CD14-positive monocyte (primary cell): ENCODE measurements at regions not wholly inside any gene's neighbourhood (a gene's known extent, or its start where the extent isn't known, plus 50 kb on each side); places are given as distances from the start of the nearest gene placed in this dataset.
A peak's percentile ranks its signal among the peaks of the same experiment; 100 is the strongest.

Experiments used
- DNase-seq, 3 donors: peaks; one replicate each; pipeline ENCODE4 v3.0.0-alpha.2; 2011 to 2022
- H2AFZ ChIP-seq: 2 replicates; pipeline ENCODE4 v1.6.0; 2012; ENCODE audit warnings: mild to moderate bottlenecking, low read depth, low read length, inconsistent platforms; ENCODE audit not compliant: insufficient read depth, poor library complexity, severe bottlenecking
- H3K27ac ChIP-seq, 2 donors: 1 replicate in 1 of 2; 2 replicates in 1 of 2; pipeline ENCODE4 v1.5.1; 2012 to 2013; ENCODE audit warnings: low read length in 2 of 2, control low read depth in 1 of 2, inconsistent platforms in 1 of 2, low read depth in 1 of 2, mild to moderate bottlenecking in 1 of 2
- H3K27me3 ChIP-seq, 2 donors: one replicate each; pipeline versions ENCODE4 v1.6.0 to v1.6.1; 2011 to 2013; ENCODE audit warnings: low read length in 2 of 2; ENCODE audit not compliant: control insufficient read depth in 2 of 2, insufficient read depth in 2 of 2
- H3K36me3 ChIP-seq, 2 donors: replicated peaks in 1 of 2; 1 replicate in 1 of 2; 2 replicates in 1 of 2; pipeline versions ENCODE4 v1.5.1 to v1.6.1; 2012 to 2013; ENCODE audit warnings: low read length in 2 of 2, control low read depth in 1 of 2, inconsistent platforms in 1 of 2, mild to moderate bottlenecking in 1 of 2; ENCODE audit not compliant: insufficient read depth in 2 of 2, control insufficient read depth in 1 of 2
- H3K4me1 ChIP-seq, 2 donors: 1 replicate in 1 of 2; 2 replicates in 1 of 2; pipeline versions ENCODE4 v1.5.1 to v1.6.1; 2012 to 2013; ENCODE audit warnings: low read length in 2 of 2, control low read depth in 1 of 2, inconsistent platforms in 1 of 2, mild to moderate bottlenecking in 1 of 2, moderate library complexity in 1 of 2; ENCODE audit not compliant: insufficient read depth in 2 of 2, control insufficient read depth in 1 of 2
- H3K4me2 ChIP-seq: replicated peaks from 2 replicates; pipeline ENCODE3; 2012; ENCODE audit warnings: low read length, moderate library complexity, mild to moderate bottlenecking; ENCODE audit not compliant: poor library complexity, severe bottlenecking; ENCODE audit errors: extremely low read depth
- H3K4me3 ChIP-seq, 3 experiments: fragments of 200-600 bp in 1 of 3; sonication (generic) in 1 of 3; replicated peaks in 1 of 3; 1 replicate in 2 of 3; 2 replicates in 1 of 3; pipeline ENCODE4 v1.5.1; 2011 to 2013; ENCODE audit warnings: low read length in 3 of 3, mild to moderate bottlenecking in 3 of 3, control low read depth in 2 of 3, low read depth in 2 of 3, inconsistent platforms in 1 of 3, moderate library complexity in 1 of 3
- H3K79me2 ChIP-seq: 2 replicates; pipeline ENCODE4 v1.6.0; 2012; ENCODE audit warnings: mild to moderate bottlenecking, control low read depth, inconsistent platforms, low read length, moderate library complexity; ENCODE audit not compliant: insufficient read depth
- H3K9ac ChIP-seq: 2 replicates; pipeline ENCODE4 v1.6.0; 2017; ENCODE audit warnings: low read length, mild to moderate bottlenecking; ENCODE audit not compliant: insufficient read depth, poor library complexity, severe bottlenecking
- H3K9me3 ChIP-seq, 2 donors: replicated peaks in 1 of 2; 1 replicate in 1 of 2; 2 replicates in 1 of 2; pipeline versions ENCODE4 v1.5.1 to v1.6.1; 2012 to 2013; ENCODE audit warnings: low read length in 2 of 2, control low read depth in 1 of 2; ENCODE audit not compliant: control insufficient read depth in 1 of 2, insufficient read depth in 1 of 2
- H4K20me1 ChIP-seq: 2 replicates; pipeline ENCODE4 v1.6.0; 2012; ENCODE audit warnings: mild to moderate bottlenecking, low read length, control low read depth, moderate library complexity; ENCODE audit not compliant: insufficient read depth
- H3K27ac Mint-ChIP-seq, 7 donors: one replicate each; pipeline ENCODE4 v1.8.0; 2020; ENCODE audit warnings: mild to moderate bottlenecking in 7 of 7, mixed read lengths in 7 of 7, moderate library complexity in 6 of 7, inconsistent platforms in 2 of 7
- H3K27me3 Mint-ChIP-seq, 3 donors: one replicate each; pipeline ENCODE4 v1.8.0; 2021 to 2022; ENCODE audit warnings: low read depth in 3 of 3, mild to moderate bottlenecking in 3 of 3, mixed read lengths in 3 of 3, moderate library complexity in 3 of 3, inconsistent platforms in 1 of 3
- H3K36me3 Mint-ChIP-seq, 2 donors: one replicate each; pipeline ENCODE4 v1.8.0; 2020; ENCODE audit warnings: mixed read lengths in 2 of 2, inconsistent platforms in 1 of 2, mild to moderate bottlenecking in 1 of 2
- H3K4me1 Mint-ChIP-seq: one replicate; pipeline ENCODE4 v1.8.0; 2020; ENCODE audit warnings: mild to moderate bottlenecking, mixed read lengths
- H3K4me3 Mint-ChIP-seq, 2 donors: one replicate each; pipeline ENCODE4 v1.8.0; 2020; ENCODE audit warnings: mild to moderate bottlenecking in 2 of 2, mixed read lengths in 2 of 2, moderate library complexity in 1 of 2
- H3K9me3 Mint-ChIP-seq, 7 donors: one replicate each; pipeline ENCODE4 v1.8.0; 2020 to 2022; ENCODE audit warnings: mixed read lengths in 7 of 7, mild to moderate bottlenecking in 6 of 7, moderate library complexity in 6 of 7, inconsistent platforms in 2 of 7
- CTCF ChIP-seq: fragments of 200-600 bp; IDR thresholded peaks from one replicate; pipeline ENCODE4 v1.8.0; 2022; ENCODE audit warnings: antibody characterized with exemption, mild to moderate bottlenecking
- WGBS: methylation state at CpG from one replicate; pipeline ENCODE4 v1.1.5; 2013; ENCODE audit warnings: missing lambda C conversion rate; ENCODE audit not compliant: insufficient coverage; 5-methylcytosine and 5-hydroxymethylcytosine counted together
- intact Hi-C, 2 donors: fragments of 100-400 bp; cut with micrococcal nuclease; formaldehyde crosslinking; loops; one replicate each; pipeline versions ENCODE4 v1.15.0 to v1.15.1; 2023

GRCh38 chr7:142483659-142484317 is 225.9 kb upstream of the PRSS58 start:
- Histone ChIP-seq H3K4me3 (no peak overlapping the region), H4K20me1 (no peaks in the 10 kb centered on the region), H3K36me3 (no peaks in the 10 kb centered on the region), H3K27ac (no peak overlapping the region), H3K4me1 (peaks cover 29 to 40% of the 10 kb centered on the region in 2 donors), H3K9me3 (no peaks in the 10 kb centered on the region), H3K79me2 (no peaks in the 10 kb centered on the region), H3K27me3 (no peaks in the 10 kb centered on the region), H3K4me2 (no peak overlapping the region), H2AFZ (no peak overlapping the region), H3K9ac (no peak overlapping the region)
- peak; percentile 74 for TF ChIP-seq CTCF
- DNase-seq, result no peak
- H3K4me3 Mint-ChIP-seq, result no peak overlapping the region
- no peak overlapping the region for H3K27ac Mint-ChIP-seq
- no peaks in the 10 kb centered on the region for H3K36me3 Mint-ChIP-seq
- H3K9me3 Mint-ChIP-seq, result no peaks in the 10 kb centered on the region
- H3K4me1 Mint-ChIP-seq, result peaks cover 41% of the 10 kb centered on the region
- H3K27me3 Mint-ChIP-seq, result peaks cover 0 to 2% (median 1%) of the 10 kb centered on the region in 3 donors
- 93% methylated on average over 2 of the region's 5 CpGs for WGBS
- intact Hi-C loops, result no loop called here

- Mint-ChIP-seq H3K4me1 (peaks cover 45% of the 10 kb centered on the region), H3K4me3 (peak overlapping the region in 1 of 2 donors; percentile 55), H3K27me3 (no peaks in the 10 kb centered on the region), H3K36me3 (no peaks in the 10 kb centered on the region), H3K27ac (peak overlapping the region in 2 of 7 donors; percentile 7 to 15), H3K9me3 (no peaks in the 10 kb centered on the region)
- 4% methylated on average over 4 of the region's 9 CpGs for WGBS
- no peak overlapping the region for H3K4me3 ChIP-seq
- peak overlapping the region; percentile 7 for H3K4me2 ChIP-seq
- intact Hi-C loops, result no loop called here
- H3K79me2 ChIP-seq, result no peaks in the 10 kb centered on the region
- peak; percentile 32 to 63 (median 63) for DNase-seq
- TF ChIP-seq CTCF, result peak; percentile 90
- H3K4me1 ChIP-seq, result peaks cover 35 to 43% of the 10 kb centered on the region in 2 donors
- no peaks in the 10 kb centered on the region for H3K9me3 ChIP-seq
- no peak overlapping the region for H3K9ac ChIP-seq
- peak overlapping the region; percentile 74 for H2AFZ ChIP-seq
- no peaks in the 10 kb centered on the region for H4K20me1 ChIP-seq
- H3K27ac ChIP-seq, result no peak overlapping the region
- H3K27me3 ChIP-seq, result no peaks in the 10 kb centered on the region
- H3K36me3 ChIP-seq, result no peaks in the 10 kb centered on the region
Measured at GRCh38 chr7:142482891-142483658, 225.2 kb upstream of the PRSS58 start.
